ENCODE measurements at regions not wholly inside any gene's neighbourhood (a gene's known extent, or its start where the extent isn't known, plus 50 kb on each side); places are given as distances from the start of the nearest gene placed in this dataset.

GRCh38 chr20:20972490-20972889 is 133.7 kb downstream of the LINC00237 start:
- no peaks in the 10 kb centered on the region for H3K36me3 Mint-ChIP-seq (ENCODE audit: low read depth)
- H3K4me1 Mint-ChIP-seq (ENCODE audit: low read depth) = no peaks in the 10 kb centered on the region
- no peak overlapping the region for H3K4me3 Mint-ChIP-seq
- H3K27ac Mint-ChIP-seq = no peak overlapping the region
- H3K9me3 Mint-ChIP-seq = no peaks in the 10 kb centered on the region
- DNase-seq (ENCODE audit: low spot score) = no peak
- H3K27me3 Mint-ChIP-seq (ENCODE audit: low read depth) = no peaks in the 10 kb centered on the region

DNA sequence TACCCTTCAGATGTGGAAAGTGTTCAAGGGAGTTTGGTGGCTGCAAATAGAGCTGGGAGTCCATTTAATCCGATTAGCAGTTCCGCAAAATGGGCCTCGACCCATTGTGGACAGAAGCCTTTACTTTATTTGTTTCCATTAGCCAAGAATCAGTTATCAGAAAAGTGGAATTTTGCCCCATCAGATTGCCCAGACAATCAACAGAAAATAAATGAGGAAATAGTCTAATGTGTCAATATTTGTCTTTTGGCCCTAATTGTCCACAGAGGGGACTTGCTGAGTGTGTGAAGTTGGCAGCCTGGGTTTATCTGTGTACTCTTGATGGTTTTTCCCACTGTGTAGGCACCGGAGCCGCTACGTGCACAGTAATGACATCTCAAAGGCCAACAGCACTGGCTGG is 134.3 kb downstream of the LINC00237 start:
- H3K9me3 Mint-ChIP-seq = no peaks in the 10 kb centered on the region
- H3K4me3 Mint-ChIP-seq = no peak overlapping the region
- no peak overlapping the region for H3K27ac Mint-ChIP-seq
- no peak for DNase-seq (ENCODE audit: low spot score)
- H3K27me3 Mint-ChIP-seq (ENCODE audit: low read depth) = no peaks in the 10 kb centered on the region
- no peaks in the 10 kb centered on the region for H3K36me3 Mint-ChIP-seq (ENCODE audit: low read depth)
- no peaks in the 10 kb centered on the region for H3K4me1 Mint-ChIP-seq (ENCODE audit: low read depth)

- no peak for DNase-seq (ENCODE audit: low spot score)
- Mint-ChIP-seq H3K4me1 (ENCODE audit: low read depth) (no peaks in the 10 kb centered on the region), H3K4me3 (no peak overlapping the region), H3K36me3 (ENCODE audit: low read depth) (no peaks in the 10 kb centered on the region), H3K27ac (no peak overlapping the region), H3K27me3 (ENCODE audit: low read depth) (no peaks in the 10 kb centered on the region), H3K9me3 (no peaks in the 10 kb centered on the region)
These were observed 135.3 kb downstream of the LINC00237 start for GRCh38 chr20:20970841-20971240.

DNA sequence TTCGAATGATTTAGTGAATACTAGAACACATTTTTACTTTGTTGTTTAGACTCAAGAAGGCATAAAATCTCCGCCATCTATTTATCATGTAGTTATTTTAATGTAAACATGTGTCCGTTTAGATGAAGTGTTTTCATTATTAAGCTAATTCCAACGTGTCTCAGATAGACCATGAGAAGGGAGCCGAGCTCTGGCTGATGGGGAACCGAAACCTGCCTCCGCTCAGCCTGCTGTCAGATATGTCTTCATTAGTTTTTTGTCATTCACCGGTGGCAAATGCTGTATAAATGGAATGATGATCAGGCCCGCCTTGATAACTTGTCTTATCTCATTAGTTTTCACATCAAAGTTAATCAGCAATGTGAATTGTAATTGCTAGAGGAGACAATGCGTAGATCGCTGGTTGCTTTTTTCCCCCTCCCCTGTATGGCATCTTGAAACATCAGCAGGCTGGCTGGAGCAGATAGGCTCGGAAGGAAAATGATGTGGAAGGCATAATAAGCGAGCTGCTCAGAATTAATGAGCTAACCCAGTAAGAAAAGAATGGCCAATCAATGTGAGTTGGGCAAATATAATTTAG is 136.4 kb downstream of the LINC00237 start:
- Mint-ChIP-seq H3K9me3 (no peaks in the 10 kb centered on the region), H3K4me1 (ENCODE audit: low read depth) (no peaks in the 10 kb centered on the region), H3K36me3 (ENCODE audit: low read depth) (no peaks in the 10 kb centered on the region), H3K4me3 (no peak overlapping the region), H3K27me3 (ENCODE audit: low read depth) (no peaks in the 10 kb centered on the region), H3K27ac (no peak overlapping the region)
- no peak for DNase-seq (ENCODE audit: low spot score)

GRCh38 chr20:20967564-20968184 is 138.5 kb downstream of the LINC00237 start:
- H3K27ac Mint-ChIP-seq = no peak overlapping the region
- H3K36me3 Mint-ChIP-seq (ENCODE audit: low read depth) = no peaks in the 10 kb centered on the region
- no peaks in the 10 kb centered on the region for H3K9me3 Mint-ChIP-seq
- no peak overlapping the region for H3K4me3 Mint-ChIP-seq
- no peaks in the 10 kb centered on the region for H3K4me1 Mint-ChIP-seq (ENCODE audit: low read depth)
- no peaks in the 10 kb centered on the region for H3K27me3 Mint-ChIP-seq (ENCODE audit: low read depth)
- DNase-seq (ENCODE audit: low spot score) = no peak

DNA sequence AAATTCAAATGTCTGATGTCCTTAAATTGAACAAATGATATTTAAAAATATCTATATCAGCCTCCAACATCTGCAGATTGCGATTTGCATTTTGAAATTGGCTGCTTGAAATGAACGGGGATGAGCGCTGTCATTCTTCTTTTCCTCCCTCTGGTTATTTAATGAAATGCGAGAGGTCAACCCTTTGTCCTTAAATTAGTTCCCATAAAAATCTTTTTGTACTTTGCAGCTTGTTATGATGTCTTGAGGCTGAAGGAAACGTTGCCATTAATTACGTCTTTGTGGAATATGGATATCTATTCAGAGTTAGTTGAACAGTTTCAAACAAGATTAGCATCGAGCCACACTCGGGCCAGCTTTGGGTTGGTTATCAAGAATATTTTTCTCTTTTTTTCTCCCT is 140.0 kb downstream of the LINC00237 start:
- no peak overlapping the region for H3K4me3 Mint-ChIP-seq
- no peak overlapping the region for H3K27ac Mint-ChIP-seq
- no peaks in the 10 kb centered on the region for H3K27me3 Mint-ChIP-seq (ENCODE audit: low read depth)
- H3K36me3 Mint-ChIP-seq (ENCODE audit: low read depth) = no peaks in the 10 kb centered on the region
- no peaks in the 10 kb centered on the region for H3K9me3 Mint-ChIP-seq
- H3K4me1 Mint-ChIP-seq (ENCODE audit: low read depth) = no peaks in the 10 kb centered on the region
- no peak for DNase-seq (ENCODE audit: low spot score)

- Mint-ChIP-seq H3K27me3 (ENCODE audit: low read depth) (no peaks in the 10 kb centered on the region), H3K4me3 (no peak overlapping the region), H3K36me3 (ENCODE audit: low read depth) (no peaks in the 10 kb centered on the region), H3K27ac (no peak overlapping the region), H3K4me1 (ENCODE audit: low read depth) (no peaks in the 10 kb centered on the region), H3K9me3 (no peaks in the 10 kb centered on the region)
- no peak for DNase-seq (ENCODE audit: low spot score)
These were observed 147.0 kb downstream of the LINC00237 start for GRCh38 chr20:20959031-20959755.

DNA sequence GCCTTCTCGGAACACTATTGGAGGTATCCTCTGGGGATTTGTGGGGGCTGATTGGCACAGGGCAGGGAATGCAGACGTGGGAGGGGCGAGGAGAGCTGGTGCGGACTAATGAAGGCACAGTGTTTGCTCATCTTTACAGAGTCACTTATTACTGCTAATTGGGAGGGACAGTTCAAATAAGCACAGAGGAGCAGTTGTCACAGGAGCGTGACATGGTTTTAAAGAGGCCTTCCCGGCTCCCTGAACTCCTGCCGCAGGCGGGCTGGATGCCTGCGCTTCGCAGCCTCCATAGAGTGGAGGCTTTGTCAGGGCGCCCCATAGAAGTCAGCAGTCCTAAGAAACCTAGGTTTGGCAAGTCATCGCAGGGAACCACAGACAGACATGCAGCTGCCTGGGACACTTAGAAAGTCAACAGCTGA is 149.6 kb downstream of the LINC00237 start:
- Mint-ChIP-seq H3K27ac (no peak overlapping the region), H3K36me3 (ENCODE audit: low read depth) (no peaks in the 10 kb centered on the region), H3K4me1 (ENCODE audit: low read depth) (no peaks in the 10 kb centered on the region), H3K9me3 (no peaks in the 10 kb centered on the region), H3K4me3 (no peak overlapping the region), H3K27me3 (ENCODE audit: low read depth) (no peaks in the 10 kb centered on the region)
- DNase-seq (ENCODE audit: low spot score) = no peak

DNA sequence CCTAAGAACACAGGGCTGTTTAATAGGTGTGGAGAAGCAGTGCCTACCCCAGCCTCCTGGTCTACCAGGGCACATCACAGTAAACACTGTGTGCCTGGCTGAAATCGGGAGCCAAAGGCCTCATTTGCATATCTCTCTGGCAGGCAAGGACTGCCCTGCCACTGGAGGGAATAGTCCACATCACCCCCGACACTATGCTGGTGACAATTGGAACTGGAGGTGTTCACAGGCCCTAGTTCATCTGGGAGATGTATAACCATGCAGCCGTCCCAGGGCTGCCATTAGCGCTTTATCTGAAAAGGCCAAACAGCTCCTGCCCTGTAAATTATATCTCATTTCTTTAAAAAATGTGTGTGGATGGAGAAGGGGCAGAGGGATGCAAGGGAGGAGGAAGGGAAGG is 150.3 kb downstream of the LINC00237 start:
- no peak overlapping the region for H3K4me3 Mint-ChIP-seq
- H3K36me3 Mint-ChIP-seq (ENCODE audit: low read depth) = no peaks in the 10 kb centered on the region
- H3K27ac Mint-ChIP-seq = no peak overlapping the region
- no peaks in the 10 kb centered on the region for H3K9me3 Mint-ChIP-seq
- DNase-seq (ENCODE audit: low spot score) = no peak
- no peaks in the 10 kb centered on the region for H3K27me3 Mint-ChIP-seq (ENCODE audit: low read depth)
- H3K4me1 Mint-ChIP-seq (ENCODE audit: low read depth) = no peaks in the 10 kb centered on the region

GRCh38 chr20:20953738-20954618 is 152.2 kb downstream of the LINC00237 start:
- DNase-seq (ENCODE audit: low spot score) = no peak
- H3K4me1 Mint-ChIP-seq (ENCODE audit: low read depth) = no peaks in the 10 kb centered on the region
- no peak overlapping the region for H3K27ac Mint-ChIP-seq
- H3K27me3 Mint-ChIP-seq (ENCODE audit: low read depth) = no peaks in the 10 kb centered on the region
- H3K36me3 Mint-ChIP-seq (ENCODE audit: low read depth) = no peaks in the 10 kb centered on the region
- H3K9me3 Mint-ChIP-seq = no peaks in the 10 kb centered on the region
- no peak overlapping the region for H3K4me3 Mint-ChIP-seq

DNA sequence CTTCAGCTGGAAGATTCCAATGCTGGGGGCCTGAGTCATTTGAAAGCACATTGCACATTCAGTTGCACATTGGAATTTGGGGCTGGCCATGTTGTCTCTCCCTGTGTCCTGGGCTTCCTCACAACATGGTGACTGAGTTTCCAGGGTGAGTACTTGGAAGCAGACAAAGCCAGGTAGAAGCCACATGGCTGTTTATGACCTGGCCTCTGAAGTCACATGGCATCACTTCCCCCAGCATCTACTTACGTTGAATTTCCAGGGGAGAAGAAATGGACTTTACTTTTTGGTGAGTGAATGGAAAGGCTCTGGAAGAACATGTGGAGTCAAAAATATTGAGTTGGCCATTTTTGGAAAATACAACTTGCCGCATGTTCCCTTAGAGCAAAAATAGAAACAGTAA is 155.5 kb downstream of the LINC00237 start:
- Mint-ChIP-seq H3K27ac (no peak overlapping the region), H3K27me3 (ENCODE audit: low read depth) (no peaks in the 10 kb centered on the region), H3K36me3 (ENCODE audit: low read depth) (no peaks in the 10 kb centered on the region), H3K4me3 (no peak overlapping the region), H3K9me3 (no peaks in the 10 kb centered on the region), H3K4me1 (ENCODE audit: low read depth) (no peaks in the 10 kb centered on the region)
- no peak for DNase-seq (ENCODE audit: low spot score)

- no peak overlapping the region for H3K4me3 Mint-ChIP-seq
- no peaks in the 10 kb centered on the region for H3K36me3 Mint-ChIP-seq (ENCODE audit: low read depth)
- no peaks in the 10 kb centered on the region for H3K4me1 Mint-ChIP-seq (ENCODE audit: low read depth)
- H3K9me3 Mint-ChIP-seq = peaks cover 4% of the 10 kb centered on the region
- no peak overlapping the region for H3K27ac Mint-ChIP-seq
- no peaks in the 10 kb centered on the region for H3K27me3 Mint-ChIP-seq (ENCODE audit: low read depth)
- DNase-seq (ENCODE audit: low spot score) = no peak
These were observed 159.9 kb downstream of the LINC00237 start for GRCh38 chr20:20946122-20946759.

- no peak overlapping the region for H3K27ac Mint-ChIP-seq
- H3K36me3 Mint-ChIP-seq (ENCODE audit: low read depth) = no peaks in the 10 kb centered on the region
- no peaks in the 10 kb centered on the region for H3K4me1 Mint-ChIP-seq (ENCODE audit: low read depth)
- peaks cover 4% of the 10 kb centered on the region for H3K9me3 Mint-ChIP-seq
- no peak for DNase-seq (ENCODE audit: low spot score)
- H3K4me3 Mint-ChIP-seq = no peak overlapping the region
- no peaks in the 10 kb centered on the region for H3K27me3 Mint-ChIP-seq (ENCODE audit: low read depth)
These were observed 164.7 kb downstream of the LINC00237 start for GRCh38 chr20:20941468-20941889.
